Panc1 (cell line): ENCODE measurements at regions not wholly inside any gene's neighbourhood (a gene's known extent, or its start where the extent isn't known, plus 50 kb on each side); places are given as distances from the start of the nearest gene placed in this dataset.

Experiments
- CTCF ChIP-seq: fragments of 450-650 bp; IDR thresholded peaks from 2 replicates; pipeline ENCODE4 v1.5.1; 2017; ENCODE audit warnings: mild to moderate bottlenecking
- POLR2AphosphoS5 ChIP-seq: IDR thresholded peaks from 2 replicates; pipeline ENCODE4 v1.6.1; 2012; ENCODE audit warnings: mild to moderate bottlenecking, low read depth, low read length, moderate library complexity

- no peak for TF ChIP-seq CTCF
- TF ChIP-seq POLR2AphosphoS5, result no peak
Measured at GRCh38 chr3:163552659-163552966, 1525.7 kb downstream of the SI start.
